Tibial nerve (tissue), 4 donors: ENCODE measurements at regions not wholly inside any gene's neighbourhood (a gene's known extent, or its start where the extent isn't known, plus 50 kb on each side); places are given as distances from the start of the nearest gene placed in this dataset.

Source experiments
- DNase-seq, 2 donors: peaks; one replicate each; pipeline ENCODE4 v3.0.0-alpha.2; 2019; ENCODE audit warnings: low spot score in 2 of 2
- H3K27ac ChIP-seq, 4 donors: fragments of 200-600 bp; sonication (generic) in 3 of 4; one replicate each; pipeline ENCODE4 v1.5.1; 2017 to 2019; ENCODE audit warnings: mild to moderate bottlenecking in 1 of 4
- H3K27me3 ChIP-seq, 2 donors: fragments of 200-600 bp; sonication (generic) in 1 of 2; one replicate each; pipeline versions ENCODE4 v1.5.1 to v1.6.0; 2017 to 2019
- H3K36me3 ChIP-seq, 3 donors: fragments of 200-600 bp; sonication (generic); one replicate each; pipeline ENCODE4 v1.5.1; 2018 to 2019
- H3K4me1 ChIP-seq, 4 donors: fragments of 200-600 bp; sonication (generic) in 3 of 4; one replicate each; pipeline ENCODE4 v1.5.1; 2017 to 2019
- H3K4me3 ChIP-seq, 4 donors: fragments of 200-600 bp; sonication (generic) in 3 of 4; one replicate each; pipeline ENCODE4 v1.5.1; 2017 to 2019; ENCODE audit warnings: mild to moderate bottlenecking in 1 of 4, moderate library complexity in 1 of 4
- H3K9me3 ChIP-seq, 4 donors: fragments of 200-600 bp; sonication (generic) in 3 of 4; one replicate each; pipeline ENCODE4 v1.5.1; 2017 to 2019
- CTCF ChIP-seq, 5 experiments: fragments of 200-600 bp in 3 of 5; fragments of 450-650 bp in 2 of 5; sonication (generic) in 3 of 5; IDR thresholded peaks; one replicate each; pipeline ENCODE4 v1.5.1; 2016 to 2019; ENCODE audit warnings: antibody characterized with exemption in 5 of 5, mild to moderate bottlenecking in 3 of 5, moderate library complexity in 2 of 5
- EP300 ChIP-seq, 2 donors: sonication (generic); formaldehyde crosslinking; IDR thresholded peaks; one replicate each; pipeline ENCODE4 v1.6.1; 2017; ENCODE audit warnings: antibody characterized with exemption in 2 of 2, mild to moderate bottlenecking in 1 of 2
- POLR2A ChIP-seq, 2 donors: fragments of 450-650 bp; IDR thresholded peaks; one replicate each; pipeline ENCODE4 v1.6.1; 2017; ENCODE audit warnings: antibody characterized with exemption in 2 of 2, mild to moderate bottlenecking in 2 of 2, moderate library complexity in 2 of 2
- WGBS, 2 donors: methylation state at CpG; one replicate each; pipeline ENCODE4 v1.1.5; 2018; 5-methylcytosine and 5-hydroxymethylcytosine counted together

- Histone ChIP-seq H3K4me1 (no peaks in the 10 kb centered on the region), H3K9me3 (peaks cover 0 to 10% (median 2%) of the 10 kb centered on the region in 4 donors), H3K27ac (no peak overlapping the region), H3K27me3 (no peaks in the 10 kb centered on the region), H3K36me3 (no peaks in the 10 kb centered on the region), H3K4me3 (no peak overlapping the region)
- TF ChIP-seq CTCF (IDR thresholded peaks at IDR 0.05) = no peak
- no peak for TF ChIP-seq EP300 (IDR thresholded peaks at IDR 0.05)
- no peak for TF ChIP-seq POLR2A (IDR thresholded peaks at IDR 0.05)
- 100% methylated on average over 2 of the region's 2 CpGs for WGBS, 2 donors
- no peak for DNase-seq
Observed at GRCh38 chr4:137631605-137632004, 99.3 kb upstream of the PCDH18 start.

GRCh38 chr4:137630252-137630651 is 98.0 kb upstream of the PCDH18 start:
- Histone ChIP-seq H3K4me1 (no peaks in the 10 kb centered on the region), H3K4me3 (no peak overlapping the region), H3K36me3 (no peaks in the 10 kb centered on the region), H3K27me3 (no peaks in the 10 kb centered on the region), H3K27ac (no peak overlapping the region), H3K9me3 (peaks cover 0 to 10% (median 2%) of the 10 kb centered on the region in 4 donors)
- DNase-seq = no peak
- TF ChIP-seq POLR2A (IDR thresholded peaks at IDR 0.05) (no peak), CTCF (IDR thresholded peaks at IDR 0.05) (no peak), EP300 (IDR thresholded peaks at IDR 0.05) (no peak)
- 93 to 94% methylated on average over 2 of the region's 2 CpGs for WGBS, 2 donors

GRCh38 chr4:137627739-137628460 is 95.6 kb upstream of the PCDH18 start:
- H3K27ac ChIP-seq = no peak overlapping the region
- H3K4me3 ChIP-seq = no peak overlapping the region
- DNase-seq = no peak
- TF ChIP-seq CTCF (IDR thresholded peaks at IDR 0.05) (no peak), EP300 (IDR thresholded peaks at IDR 0.05) (no peak)
- no peaks in the 10 kb centered on the region for H3K27me3 ChIP-seq
- H3K9me3 ChIP-seq = peaks cover 0 to 10% (median under 1%) of the 10 kb centered on the region in 4 donors
- no peaks in the 10 kb centered on the region for H3K36me3 ChIP-seq
- no peaks in the 10 kb centered on the region for H3K4me1 ChIP-seq
- WGBS, 2 donors = 86 to 89% methylated on average over 2 of the region's 2 CpGs

GRCh38 chr4:137626942-137627738 is 94.8 kb upstream of the PCDH18 start:
- 72 to 73% methylated on average over 4 of the region's 4 CpGs for WGBS, 2 donors
- Histone ChIP-seq H3K4me1 (no peaks in the 10 kb centered on the region), H3K4me3 (no peak overlapping the region), H3K9me3 (peaks cover 0 to 2% (median 0%) of the 10 kb centered on the region in 4 donors), H3K36me3 (no peaks in the 10 kb centered on the region), H3K27me3 (no peaks in the 10 kb centered on the region), H3K27ac (no peak overlapping the region)
- DNase-seq = no peak
- TF ChIP-seq POLR2A (IDR thresholded peaks at IDR 0.05) (no peak), EP300 (IDR thresholded peaks at IDR 0.05) (no peak), CTCF (IDR thresholded peaks at IDR 0.05) (no peak)

- Histone ChIP-seq H3K9me3 (no peaks in the 10 kb centered on the region), H3K4me3 (no peak overlapping the region), H3K36me3 (no peaks in the 10 kb centered on the region), H3K27me3 (no peaks in the 10 kb centered on the region), H3K27ac (no peak overlapping the region), H3K4me1 (no peaks in the 10 kb centered on the region)
- no peak for DNase-seq
- TF ChIP-seq EP300 (IDR thresholded peaks at IDR 0.05) (no peak), CTCF (IDR thresholded peaks at IDR 0.05) (no peak), POLR2A (IDR thresholded peaks at IDR 0.05) (no peak)
- WGBS, 2 donors = 37 to 44% methylated on average over 2 of the region's 2 CpGs
Observed at GRCh38 chr4:137623013-137623412, 90.7 kb upstream of the PCDH18 start.
